ENCODE measurements at regions not wholly inside any gene's neighbourhood (a gene's known extent, or its start where the extent isn't known, plus 50 kb on each side); places are given as distances from the start of the nearest gene placed in this dataset.

GRCh38 chr13:112256716-112257494 lies 119.2 kb upstream of the SPACA7 start:
- no peak for TF ChIP-seq CTCF (IDR thresholded peaks at IDR 0.05)
- TF ChIP-seq POLR2A (IDR thresholded peaks at IDR 0.05): no peak

Measured in thyroid gland (tissue), 4 donors.